ENCODE measurements at regions not wholly inside any gene's neighbourhood (a gene's known extent, or its start where the extent isn't known, plus 50 kb on each side); places are given as distances from the start of the nearest gene placed in this dataset.

GRCh38 chr4:177237291-177237690, 72.4 kb upstream of the NEIL3 start:
- TF ChIP-seq SUZ12 (IDR thresholded peaks at IDR 0.05) (no peak), ELF4 (IDR thresholded peaks at IDR 0.05) (no peak), FOXK2 (IDR thresholded peaks at IDR 0.05) (no peak)

Data from HEK293T (cell line).